ENCODE measurements at regions not wholly inside any gene's neighbourhood (a gene's known extent, or its start where the extent isn't known, plus 50 kb on each side); places are given as distances from the start of the nearest gene placed in this dataset.
"Not testable (repeated sequence)": the region's sequence is repeated elsewhere in the genome, so short reads cannot be mapped to it uniquely, and the experiment has no call there.

GRCh38 chr6:27593200-27593818, 120.4 kb upstream of the ZNF184 start:
- no peak for DNase-seq

GRCh38 chr6:27592481-27593199, 119.7 kb upstream of the ZNF184 start:
- peak in 2 of 56 donors; percentile 1 to 4 for DNase-seq

GRCh38 chr6:27591699-27592480, 119.0 kb upstream of the ZNF184 start:
- DNase-seq: no peak

- not testable (repeated sequence) for DNase-seq
Measured at GRCh38 chr6:27585316-27585715, 112.4 kb upstream of the ZNF184 start.

GRCh38 chr6:27584326-27584725, 111.4 kb upstream of the ZNF184 start:
- no peak for DNase-seq

GRCh38 chr6:27582928-27583725, 110.2 kb upstream of the ZNF184 start:
- peak in 3 of 56 donors; percentile 0 to 10 (median 3) for DNase-seq

- DNase-seq: no peak
Measured at GRCh38 chr6:27579973-27580372, 107.1 kb upstream of the ZNF184 start.

- DNase-seq: no peak
Measured at GRCh38 chr6:27577922-27578321, 105.0 kb upstream of the ZNF184 start.

GRCh38 chr6:27575594-27576361, 102.9 kb upstream of the ZNF184 start:
- DNase-seq: no peak

DNA sequence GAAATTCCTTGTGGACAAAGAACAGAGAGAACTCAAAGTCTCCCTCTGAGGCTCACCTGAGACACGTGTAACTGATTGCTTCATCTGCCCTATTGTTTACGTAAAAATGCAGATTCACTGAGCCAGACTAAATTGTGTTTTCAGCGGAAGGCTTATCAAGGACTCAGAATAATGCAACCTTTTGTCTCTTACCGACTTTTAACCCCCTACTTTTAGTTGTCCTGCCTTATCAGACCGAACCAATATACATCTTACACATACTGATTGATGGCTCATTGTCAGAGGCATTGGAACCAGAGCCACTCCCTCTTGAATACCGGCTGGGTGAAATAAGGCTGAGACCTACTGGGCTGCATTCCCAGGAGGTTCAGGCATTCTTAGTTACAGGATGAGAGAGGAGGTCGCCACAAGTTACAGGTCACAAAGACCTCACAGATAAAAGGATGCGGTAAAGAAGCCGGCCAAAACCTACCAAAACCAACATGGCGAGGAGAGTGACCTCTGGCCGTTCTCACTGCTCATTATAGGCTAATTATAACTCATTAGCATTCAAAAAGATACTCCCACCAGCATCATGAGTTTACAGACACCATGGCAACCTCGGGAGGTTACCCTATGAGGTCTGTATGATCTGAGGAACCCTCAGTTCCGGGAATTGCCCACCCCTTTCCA, 95.5 kb upstream of the ZNF184 start:
- DNase-seq: no peak

GRCh38 chr6:27565839-27566779, 93.2 kb upstream of the ZNF184 start:
- DNase-seq: no peak

DNA sequence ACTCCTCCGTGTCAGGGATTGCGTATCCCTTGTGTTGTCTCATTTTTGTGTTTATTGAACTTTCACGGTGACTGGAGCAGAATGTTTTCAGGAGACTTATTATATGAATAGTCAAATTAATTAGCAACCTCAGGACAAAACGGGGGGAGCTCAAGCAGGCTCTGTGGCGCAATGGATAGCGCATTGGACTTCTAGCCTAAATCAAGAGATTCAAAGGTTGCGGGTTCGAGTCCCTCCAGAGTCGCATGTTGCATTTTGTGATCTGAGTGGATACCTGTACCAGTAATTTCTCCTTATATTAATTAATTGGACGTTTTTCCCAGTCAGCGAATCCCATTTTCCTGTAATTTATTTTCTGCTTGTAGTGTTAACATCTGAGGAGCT, 89.1 kb upstream of the ZNF184 start:
- DNase-seq: no peak

DNA sequence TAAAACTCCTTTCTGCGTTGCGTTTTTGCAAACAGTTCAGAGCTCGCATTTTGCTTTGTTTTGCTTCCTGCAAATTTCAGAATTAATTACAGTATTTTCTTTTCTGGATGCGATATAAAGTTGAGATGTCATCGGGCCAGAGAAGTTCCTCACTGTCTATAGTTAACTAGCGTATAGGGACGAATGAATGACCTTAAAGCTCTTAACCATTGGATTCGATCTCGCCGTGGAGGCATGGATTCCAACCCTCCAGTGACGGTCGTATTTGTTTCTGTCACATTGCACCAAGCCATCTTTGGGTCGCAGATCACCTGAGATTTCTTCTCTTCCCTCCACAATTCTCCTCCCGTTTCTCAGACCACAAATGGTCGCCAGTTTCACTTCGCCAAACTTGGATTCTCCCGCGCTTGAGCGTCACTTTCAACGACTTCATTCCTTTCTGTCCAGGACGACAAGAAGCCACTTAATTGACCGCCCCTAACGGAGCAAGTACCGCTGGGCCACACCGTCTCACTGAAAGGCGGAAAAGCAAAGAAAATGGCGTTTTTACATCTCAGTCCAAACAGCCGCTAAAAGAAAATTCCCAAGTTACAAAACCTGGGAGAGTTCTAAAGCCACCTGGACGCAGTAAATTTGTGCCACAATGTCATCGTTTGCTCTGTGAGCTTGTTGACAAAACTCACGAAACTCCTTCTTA, 85.3 kb upstream of the ZNF184 start:
- no peak for DNase-seq

- no peak for DNase-seq
Measured at GRCh38 chr6:27556406-27556805, 83.5 kb upstream of the ZNF184 start.

DNA sequence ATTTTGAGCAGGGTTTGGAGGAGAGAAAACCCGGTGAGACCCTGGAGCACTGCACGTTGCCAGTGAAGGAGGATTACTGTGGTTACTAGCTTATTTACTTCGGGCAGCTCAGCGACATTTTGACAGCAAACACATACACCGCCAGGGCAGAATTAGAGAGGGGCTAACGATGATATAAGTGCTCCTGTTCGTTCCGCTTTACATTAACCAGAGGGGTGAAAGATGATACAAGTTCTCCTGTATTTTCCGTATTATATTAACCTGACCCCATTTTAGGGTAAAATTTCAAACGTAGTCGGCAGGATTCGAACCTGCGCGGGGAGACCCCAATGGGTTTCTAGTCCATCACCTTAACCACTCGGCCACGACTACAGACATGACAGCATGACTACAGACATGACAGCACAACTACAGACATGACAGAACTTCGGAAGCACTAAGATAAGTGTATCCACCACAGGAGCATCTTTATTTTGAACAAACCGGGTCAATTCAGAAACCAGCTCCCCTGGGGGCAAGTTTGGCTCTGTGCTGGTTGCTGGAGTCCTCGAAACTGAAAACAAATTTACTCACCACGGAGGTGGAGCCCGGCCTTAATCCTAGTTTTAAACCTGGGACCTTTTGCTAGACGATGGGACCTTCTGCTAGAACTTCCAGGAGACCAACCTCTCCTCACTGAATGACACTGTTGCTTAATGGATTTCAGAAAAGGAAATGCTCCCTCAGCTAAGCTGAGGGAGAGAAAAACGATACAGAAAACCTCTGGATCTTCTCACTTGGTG, 80.4 kb upstream of the ZNF184 start:
- no peak for DNase-seq

- DNase-seq: no peak
Measured at GRCh38 chr6:27551607-27552006, 78.7 kb upstream of the ZNF184 start.

GRCh38 chr6:27550692-27551091, 77.8 kb upstream of the ZNF184 start:
- DNase-seq: no peak

- DNase-seq: not testable (repeated sequence)
Measured at GRCh38 chr6:27549241-27549598, 76.3 kb upstream of the ZNF184 start.
